NCI-H345 (cell line): ENCODE measurements at regions not wholly inside any gene's neighbourhood (a gene's known extent, or its start where the extent isn't known, plus 50 kb on each side); places are given as distances from the start of the nearest gene placed in this dataset.
A peak's percentile ranks its signal among the peaks of the same experiment; 100 is the strongest.

ENCODE experiments used
- DNase-seq: peaks from one replicate; lab custom pipeline; 2025; lab: John Stamatoyannopoulos, UW

DNA sequence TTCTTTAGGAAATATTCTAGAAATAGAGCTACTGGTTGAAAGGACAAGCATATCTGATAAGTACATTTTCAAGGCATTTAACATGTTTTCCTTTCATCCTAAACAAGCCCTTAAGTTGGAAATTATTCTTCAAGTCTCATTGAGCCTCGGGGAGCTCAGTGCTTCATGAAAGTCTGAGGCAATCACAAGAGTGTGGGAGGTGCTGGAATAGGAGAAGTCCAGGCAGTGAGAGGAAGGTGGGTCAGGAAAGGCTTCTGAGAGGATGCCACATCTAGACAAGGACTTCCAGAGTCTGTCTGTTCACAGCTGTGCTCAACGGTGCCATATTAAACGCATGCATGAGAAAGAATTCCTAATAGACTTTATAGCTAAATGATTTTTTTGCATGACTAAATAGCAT, 69.8 kb downstream of the CD83 start:
- DNase-seq, result no peak

DNA sequence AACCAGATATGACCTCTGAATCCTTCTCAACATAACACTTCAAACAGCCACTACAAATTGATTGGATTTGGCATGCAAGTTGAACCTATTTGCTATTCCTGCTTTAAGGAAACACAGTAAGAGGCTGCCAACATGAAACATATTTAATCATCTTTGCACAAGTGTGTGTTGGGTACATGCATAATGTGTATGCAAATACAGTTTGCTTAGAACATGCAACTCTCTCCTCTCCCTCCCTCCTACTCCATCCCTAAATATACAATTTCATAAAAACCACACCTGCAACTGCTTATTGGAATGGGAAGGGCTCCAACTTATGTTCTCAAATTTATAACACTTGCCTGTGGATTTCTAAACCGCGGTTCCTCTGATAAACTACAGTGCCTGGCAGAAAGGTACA, 71.5 kb downstream of the CD83 start:
- no peak for DNase-seq

DNA sequence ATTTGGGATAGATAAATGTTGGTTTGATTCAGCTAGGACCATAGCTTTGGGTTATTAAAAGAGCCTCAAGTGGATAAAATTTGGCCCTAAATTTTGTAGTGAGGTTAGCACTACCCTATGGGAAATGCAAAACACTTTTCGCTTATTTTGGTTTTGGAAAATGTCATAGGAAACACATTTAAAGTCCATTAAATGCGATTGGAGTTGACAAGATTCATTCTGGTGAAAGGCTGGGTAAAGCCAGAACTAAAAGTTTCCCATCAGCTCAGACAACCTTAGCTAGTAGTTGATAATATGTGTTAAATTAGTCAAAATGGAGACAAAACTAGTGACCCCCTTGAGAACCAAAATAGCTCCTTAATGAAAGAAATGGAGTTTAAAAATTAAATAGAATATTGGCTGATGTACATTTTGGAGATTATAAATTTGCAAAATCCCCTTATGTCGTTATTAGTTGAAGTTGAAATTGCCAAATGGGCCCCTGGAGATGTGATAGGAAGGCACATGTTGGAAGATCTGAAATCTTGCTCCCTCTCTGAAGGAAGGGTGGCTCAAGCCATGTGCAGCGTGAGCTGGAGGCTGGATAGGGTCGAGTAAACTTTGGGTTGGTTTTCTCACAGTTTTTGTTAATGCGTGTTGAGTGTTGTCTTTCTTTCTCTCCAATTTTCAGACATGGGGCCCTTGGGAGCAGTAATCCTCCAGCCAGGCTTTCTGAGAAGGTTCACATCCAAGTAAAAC, 72.8 kb downstream of the CD83 start:
- no peak for DNase-seq

DNA sequence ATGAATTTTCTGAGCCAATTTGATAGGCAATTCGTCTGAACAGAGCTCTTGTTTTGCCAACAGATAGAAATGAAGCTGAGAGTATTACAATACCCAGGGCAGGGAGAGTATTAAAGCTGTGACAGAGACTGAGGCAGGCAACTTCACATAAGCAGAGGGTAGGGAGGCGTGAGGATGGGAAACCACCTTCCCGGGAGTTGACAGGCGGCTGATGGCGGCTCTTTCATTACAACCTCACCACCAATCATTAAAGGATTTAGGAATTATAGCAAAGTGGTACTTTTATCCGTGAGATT, 73.3 kb downstream of the CD83 start:
- no peak for DNase-seq

DNA sequence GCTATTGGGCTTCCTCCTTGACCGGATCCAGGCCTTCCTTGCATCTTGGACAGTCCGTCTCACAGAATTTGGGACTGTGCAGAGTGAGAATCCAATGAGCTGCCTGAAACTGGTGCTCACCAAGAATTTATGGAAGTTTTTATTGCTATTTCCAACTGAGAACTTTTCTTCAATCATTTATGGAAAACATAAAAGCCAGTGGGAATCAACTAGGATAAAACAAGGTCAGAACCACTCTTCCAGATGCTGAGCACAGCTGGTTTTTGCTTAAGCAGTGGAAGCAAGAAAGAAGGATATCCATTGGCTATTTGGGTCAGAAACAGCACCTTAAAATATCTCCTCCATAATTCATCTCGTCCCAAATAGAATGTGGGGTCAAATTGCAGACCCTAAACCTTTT, 74.2 kb downstream of the CD83 start:
- no peak for DNase-seq

GRCh38 chr6:14192216-14192788, 74.7 kb downstream of the CD83 start:
- no peak for DNase-seq

- DNase-seq, result no peak
Measured at GRCh38 chr6:14193524-14193923, 76.0 kb downstream of the CD83 start.

GRCh38 chr6:14194483-14194882, 76.9 kb downstream of the CD83 start:
- no peak for DNase-seq

GRCh38 chr6:14194976-14195375, 77.4 kb downstream of the CD83 start:
- no peak for DNase-seq

DNA sequence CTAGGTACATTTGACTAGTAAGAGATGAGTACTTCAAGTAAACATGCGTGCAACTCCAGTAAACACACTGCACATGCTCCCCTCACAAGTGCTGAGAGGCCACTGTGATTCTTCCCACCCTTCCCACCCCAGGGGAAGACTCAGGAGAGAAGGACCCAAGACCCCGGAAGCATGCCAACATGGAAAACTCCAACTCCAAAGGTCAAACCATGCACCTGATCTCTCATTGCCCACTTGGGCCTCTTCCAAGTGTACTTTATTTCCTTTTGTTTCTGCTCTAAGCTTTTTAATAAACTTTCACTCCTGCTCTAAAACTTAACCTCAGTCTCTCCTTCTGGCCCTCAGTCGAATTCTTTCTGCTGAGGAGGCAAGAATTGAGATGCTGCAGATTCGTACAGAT, 78.5 kb downstream of the CD83 start:
- DNase-seq, result no peak

GRCh38 chr6:14197118-14197517, 79.5 kb downstream of the CD83 start:
- no peak for DNase-seq

DNA sequence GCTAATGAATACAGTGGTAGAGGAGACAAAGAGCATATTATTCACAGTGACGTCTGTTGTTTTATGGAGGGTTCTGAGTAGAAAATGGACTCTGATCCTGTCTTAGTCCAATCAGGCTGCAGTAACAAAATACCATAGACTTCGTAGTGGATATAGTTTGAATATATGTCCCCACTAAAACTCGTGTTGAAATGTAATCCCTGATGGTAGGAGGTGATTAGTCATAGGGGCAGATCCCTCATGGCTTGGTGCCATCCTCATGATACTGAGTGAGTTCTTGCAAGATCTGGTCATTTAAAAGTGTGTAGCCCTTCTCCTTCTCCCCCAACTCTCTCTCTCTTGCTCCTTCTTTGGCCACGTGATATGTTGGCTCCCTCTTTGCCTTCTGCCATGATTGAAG, 82.5 kb downstream of the CD83 start:
- no peak for DNase-seq

- DNase-seq, result no peak
Measured at GRCh38 chr6:14202947-14203346, 85.4 kb downstream of the CD83 start.

DNA sequence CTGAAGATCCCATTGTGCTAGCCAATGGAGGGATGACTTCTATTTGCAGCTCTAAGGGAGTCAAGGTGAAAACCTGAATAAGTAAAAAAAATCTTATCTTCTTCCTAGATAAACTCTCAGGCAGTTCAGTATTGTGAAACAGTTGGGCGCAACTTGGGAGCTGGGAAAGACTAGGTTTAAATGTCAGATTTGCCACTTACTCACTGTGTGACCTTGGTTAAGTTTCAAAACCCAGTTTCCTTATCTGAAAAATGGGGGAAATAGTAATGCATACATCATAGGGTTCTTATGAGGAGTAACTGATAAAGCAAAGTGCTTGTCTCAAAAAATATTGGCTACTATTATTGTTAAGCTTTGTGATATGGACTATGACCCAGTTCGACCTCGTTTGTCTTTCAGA, 88.8 kb downstream of the CD83 start:
- no peak for DNase-seq

DNA sequence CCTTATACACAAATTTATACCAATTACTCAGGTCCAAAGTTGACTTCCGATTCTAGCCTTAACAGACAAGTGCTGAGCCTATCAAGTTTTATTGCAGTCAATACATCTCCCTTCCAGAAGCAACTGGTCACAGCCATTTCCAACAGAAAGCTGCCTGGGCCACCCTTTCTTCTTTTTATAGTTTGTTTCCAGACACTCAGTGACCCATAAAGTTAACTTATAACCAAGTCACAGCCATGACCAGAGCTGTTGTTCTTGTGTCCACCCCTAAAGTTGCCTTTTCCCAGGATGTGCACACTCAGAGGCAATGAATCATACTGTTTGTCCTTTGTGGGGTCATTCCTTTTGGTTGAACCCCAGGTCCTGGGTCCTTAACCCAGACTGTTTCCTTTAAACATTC, 89.9 kb downstream of the CD83 start:
- DNase-seq, result no peak

DNA sequence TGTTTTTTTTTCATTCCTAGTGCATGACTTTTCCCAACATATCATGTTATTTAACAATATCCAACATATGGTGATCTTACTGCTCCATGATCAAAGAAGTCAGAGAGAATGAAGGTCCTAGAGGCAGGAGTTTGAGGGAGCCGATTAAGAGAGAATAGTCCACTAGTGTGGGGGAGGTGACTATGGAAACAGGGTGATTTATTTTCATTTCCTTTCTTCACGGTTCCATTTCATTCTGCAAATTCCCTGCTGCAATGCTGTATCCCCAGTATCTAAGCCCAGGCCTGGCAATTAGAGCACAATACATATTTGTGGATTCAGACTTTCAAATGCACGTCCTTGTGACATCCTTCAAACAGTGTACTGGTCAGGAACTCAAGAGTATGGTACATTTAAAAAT, 91.4 kb downstream of the CD83 start:
- DNase-seq, result no peak

GRCh38 chr6:14210077-14210476, 92.5 kb downstream of the CD83 start:
- no peak for DNase-seq

GRCh38 chr6:14210663-14211561, 93.3 kb downstream of the CD83 start:
- peak; percentile 74 for DNase-seq

- no peak for DNase-seq
Measured at GRCh38 chr6:14211562-14211942, 94.0 kb downstream of the CD83 start.

- no peak for DNase-seq
Measured at GRCh38 chr6:14212020-14212419, 94.4 kb downstream of the CD83 start.

GRCh38 chr6:14212632-14213031, 95.1 kb downstream of the CD83 start:
- no peak for DNase-seq

DNA sequence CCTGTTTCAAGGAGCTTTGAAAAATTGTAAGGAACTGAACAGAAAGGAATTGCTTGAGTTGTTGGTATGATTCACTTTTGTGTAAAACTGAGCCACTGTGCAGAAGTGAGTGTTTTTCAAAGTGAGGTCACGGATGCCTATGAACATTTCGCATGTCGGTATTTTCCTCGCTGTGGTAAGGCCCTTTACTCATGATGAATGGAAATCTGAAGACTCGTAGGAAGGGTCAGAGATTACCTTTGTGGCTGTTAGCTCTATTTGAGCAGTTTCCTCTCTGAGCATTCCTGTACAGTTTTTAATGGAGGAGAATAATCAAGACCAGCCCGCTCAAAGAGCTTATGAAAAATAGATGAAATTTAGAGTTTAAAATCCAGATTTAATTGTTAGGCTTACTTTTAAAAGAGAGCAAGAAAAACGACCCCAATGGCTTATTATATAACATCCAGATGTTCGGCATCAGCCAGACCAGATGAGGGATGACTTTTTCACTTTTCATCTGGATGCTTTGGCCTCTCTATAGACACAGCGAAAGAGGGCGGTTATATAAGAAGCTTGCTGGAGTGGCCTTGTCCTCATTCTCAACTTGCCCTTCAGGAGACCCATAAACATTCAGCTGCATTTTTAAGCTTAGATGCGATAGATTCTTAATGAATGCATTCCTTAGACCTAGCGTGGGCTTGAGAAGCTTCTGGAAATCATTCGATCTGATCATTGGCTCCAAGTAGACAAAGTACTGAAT, 99.5 kb downstream of the CD83 start:
- no peak for DNase-seq
